IgD-negative memory B cell (primary cell): ENCODE measurements at regions not wholly inside any gene's neighbourhood (a gene's known extent, or its start where the extent isn't known, plus 50 kb on each side); places are given as distances from the start of the nearest gene placed in this dataset.
A peak's percentile ranks its signal among the peaks of the same experiment; 100 is the strongest.

ENCODE experiments used
- H3K27ac Mint-ChIP-seq, 3 donors: one replicate each; pipeline ENCODE4 v1.8.0; 2020 to 2022; ENCODE audit warnings: mild to moderate bottlenecking in 3 of 3, mixed read lengths in 3 of 3, moderate library complexity in 1 of 3
- H3K27me3 Mint-ChIP-seq: one replicate; pipeline ENCODE4 v1.8.0; 2021; ENCODE audit warnings: mixed read lengths
- H3K36me3 Mint-ChIP-seq: one replicate; pipeline ENCODE4 v1.8.0; 2020; ENCODE audit warnings: mild to moderate bottlenecking, mixed read lengths
- H3K4me1 Mint-ChIP-seq, 3 donors: one replicate each; pipeline ENCODE4 v1.8.0; 2020 to 2022; ENCODE audit warnings: mixed read lengths in 3 of 3, mild to moderate bottlenecking in 1 of 3
- H3K4me3 Mint-ChIP-seq, 4 donors: one replicate each; pipeline ENCODE4 v1.8.0; 2020 to 2022; ENCODE audit warnings: mild to moderate bottlenecking in 4 of 4, mixed read lengths in 4 of 4, moderate library complexity in 3 of 4
- H3K9me3 Mint-ChIP-seq, 3 donors: one replicate each; pipeline ENCODE4 v1.8.0; 2020 to 2021; ENCODE audit warnings: mixed read lengths in 3 of 3, mild to moderate bottlenecking in 1 of 3

DNA sequence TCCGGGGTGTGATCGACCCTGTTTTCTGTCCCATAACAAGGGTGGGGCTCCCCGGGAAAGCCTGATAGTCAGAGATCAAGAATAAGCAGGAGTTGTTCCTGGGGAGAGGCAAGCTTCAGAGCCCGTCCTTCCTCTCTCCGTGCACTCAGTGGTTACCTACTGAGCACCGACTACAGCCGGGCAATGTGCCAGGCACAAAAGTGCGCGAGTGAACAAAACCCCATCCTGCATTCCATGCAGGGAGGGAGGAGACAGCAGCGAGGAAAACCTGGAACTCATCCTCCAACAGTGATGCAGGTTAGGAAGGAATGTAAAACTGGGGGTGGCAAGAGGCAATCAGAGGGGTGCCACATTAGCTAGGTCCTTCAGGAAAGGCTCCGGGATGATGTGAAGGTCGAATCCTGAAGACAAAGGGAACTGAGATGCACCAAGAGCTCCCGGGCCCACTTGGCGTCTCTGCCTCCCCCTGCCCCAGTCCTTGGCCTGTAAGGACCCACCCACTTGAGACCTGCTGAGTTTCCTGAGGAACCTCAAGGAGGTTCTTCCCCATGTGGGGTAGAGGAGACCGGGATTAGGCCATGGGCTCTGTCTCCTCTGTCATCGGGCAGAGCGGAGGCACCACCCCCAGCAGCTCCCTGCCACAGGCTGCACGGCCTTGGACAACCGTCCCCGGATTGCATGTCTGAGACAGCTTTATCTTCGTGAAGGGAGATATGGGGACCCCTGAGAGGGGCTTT, 198.2 kb downstream of the NDUFA10 start:
- no peak overlapping the region for H3K27ac Mint-ChIP-seq
- H3K36me3 Mint-ChIP-seq = no peaks in the 10 kb centered on the region
- no peaks in the 10 kb centered on the region for H3K9me3 Mint-ChIP-seq
- peaks cover 7% of the 10 kb centered on the region for H3K27me3 Mint-ChIP-seq
- H3K4me1 Mint-ChIP-seq = peaks cover 0 to 3% (median 0%) of the 10 kb centered on the region in 3 donors
- no peak overlapping the region for H3K4me3 Mint-ChIP-seq

DNA sequence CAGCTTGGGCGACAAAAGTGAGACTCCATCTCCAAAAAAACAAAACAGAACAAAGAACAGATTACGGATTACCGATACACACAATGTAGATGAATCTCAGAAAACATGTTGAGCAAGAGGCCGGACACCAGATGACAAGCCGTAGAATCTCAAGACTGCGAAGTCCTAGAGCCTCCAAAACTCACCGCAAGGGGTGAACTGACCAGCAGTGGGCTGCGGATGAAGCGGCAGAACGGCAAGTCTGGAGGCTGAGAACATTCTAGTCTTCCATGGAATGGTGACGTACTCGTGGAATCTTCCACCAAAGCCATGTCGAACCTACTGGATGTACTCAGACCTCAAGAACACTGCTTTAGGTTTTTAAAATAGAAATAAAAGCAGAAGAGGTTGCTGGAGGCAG, 198.8 kb downstream of the NDUFA10 start:
- no peaks in the 10 kb centered on the region for H3K36me3 Mint-ChIP-seq
- H3K9me3 Mint-ChIP-seq = peaks cover 0 to 2% (median 0%) of the 10 kb centered on the region in 3 donors
- no peak overlapping the region for H3K27ac Mint-ChIP-seq
- H3K4me1 Mint-ChIP-seq = peaks cover 0 to 6% (median 0%) of the 10 kb centered on the region in 3 donors
- H3K27me3 Mint-ChIP-seq = peaks cover 13% of the 10 kb centered on the region
- H3K4me3 Mint-ChIP-seq = no peak overlapping the region

DNA sequence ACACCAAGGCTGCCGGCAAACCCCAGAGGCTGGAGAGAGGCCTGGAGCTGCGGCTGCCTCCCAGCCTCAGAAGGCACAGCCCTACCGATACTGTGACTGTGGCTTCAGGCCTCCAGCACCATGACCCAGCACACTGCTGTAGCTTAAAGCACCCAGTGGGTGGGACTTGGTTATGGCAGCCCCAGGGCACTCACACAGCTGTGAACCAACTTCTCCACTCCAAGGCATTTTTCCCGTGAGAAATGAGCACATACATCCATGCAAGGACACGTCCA, 199.5 kb downstream of the NDUFA10 start:
- no peaks in the 10 kb centered on the region for H3K36me3 Mint-ChIP-seq
- no peak overlapping the region for H3K4me3 Mint-ChIP-seq
- peaks cover 0 to 2% (median 0%) of the 10 kb centered on the region in 3 donors for H3K9me3 Mint-ChIP-seq
- H3K27me3 Mint-ChIP-seq = peaks cover 13% of the 10 kb centered on the region
- H3K4me1 Mint-ChIP-seq = peaks cover 0 to 6% (median 0%) of the 10 kb centered on the region in 3 donors
- no peak overlapping the region for H3K27ac Mint-ChIP-seq

DNA sequence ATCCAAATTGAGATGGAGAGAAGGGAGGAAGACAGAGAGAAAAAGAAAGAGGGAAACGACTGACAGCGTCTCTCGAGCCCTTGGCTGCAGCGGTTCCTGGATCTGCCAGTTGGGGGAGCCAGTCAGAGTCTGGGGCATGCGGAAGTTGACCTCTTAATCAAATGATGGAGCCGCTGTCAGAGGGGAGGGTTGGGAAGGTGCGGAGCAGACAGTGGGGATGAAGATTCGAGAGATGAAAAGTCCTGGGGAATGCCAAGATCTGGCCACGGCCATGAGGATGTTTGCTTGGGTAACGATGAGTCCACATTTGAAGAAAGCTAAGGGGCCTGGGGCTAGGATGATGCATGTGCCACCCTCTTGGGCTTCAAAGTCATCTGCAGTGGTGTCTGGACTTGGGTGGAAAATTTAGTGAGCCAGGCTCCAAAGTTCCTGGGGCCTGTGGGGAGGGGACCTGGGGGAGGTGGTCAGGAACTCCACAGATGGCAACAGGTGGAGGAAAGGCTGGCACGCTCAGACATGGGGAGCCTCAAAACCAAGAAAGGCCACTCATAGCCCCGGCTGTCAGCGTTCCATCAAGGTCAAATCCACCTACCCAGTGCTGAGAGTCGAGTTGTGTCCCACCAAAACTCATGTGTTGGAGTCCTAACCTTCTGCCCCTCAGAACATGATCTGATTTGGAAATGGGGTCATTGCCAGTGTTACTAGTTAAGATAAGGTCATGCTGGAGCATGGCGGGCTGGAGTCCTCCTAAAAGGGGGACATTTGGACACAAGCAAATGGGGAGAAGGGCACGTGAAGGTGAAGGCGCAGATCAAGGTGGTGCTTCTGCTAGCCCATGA, 200.1 kb downstream of the NDUFA10 start:
- Mint-ChIP-seq H3K27ac (no peak overlapping the region), H3K27me3 (peaks cover 13% of the 10 kb centered on the region), H3K4me1 (peaks cover 0 to 6% (median 0%) of the 10 kb centered on the region in 3 donors)

DNA sequence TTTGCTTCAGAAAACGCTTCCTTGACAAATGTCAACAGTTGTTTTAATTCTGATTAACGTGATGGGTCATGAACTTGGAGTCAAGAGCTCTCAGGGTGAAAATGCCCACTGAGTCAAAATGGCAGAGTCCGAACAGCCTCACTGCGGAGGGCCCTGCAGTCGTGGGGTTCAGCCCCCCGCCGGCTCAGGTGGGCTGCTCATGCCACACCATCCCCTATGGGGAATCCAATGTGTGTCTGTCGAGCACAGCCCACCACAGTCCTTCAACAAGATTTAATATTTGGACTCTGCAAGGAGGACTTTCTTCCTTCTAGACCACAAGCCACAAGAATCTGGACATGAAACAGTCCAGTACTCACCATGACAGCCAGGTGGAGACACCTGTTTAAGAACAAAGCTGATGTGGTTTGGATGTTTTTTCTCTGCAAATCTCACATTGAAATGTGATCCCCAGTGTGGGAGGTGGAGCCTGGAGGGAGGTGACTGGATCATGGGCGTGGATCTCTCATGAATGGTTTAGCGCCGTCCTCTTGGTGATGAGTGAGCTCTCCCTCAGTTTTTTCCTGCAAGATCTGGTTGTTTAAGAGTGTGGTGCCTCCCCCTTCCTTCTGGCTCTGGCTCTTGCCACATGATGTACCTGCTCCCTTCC, 201.0 kb downstream of the NDUFA10 start:
- H3K4me1 Mint-ChIP-seq = peaks cover 0 to 6% (median 0%) of the 10 kb centered on the region in 3 donors
- H3K9me3 Mint-ChIP-seq = peaks cover 0 to 2% (median 0%) of the 10 kb centered on the region in 3 donors
- H3K27ac Mint-ChIP-seq = no peak overlapping the region
- no peaks in the 10 kb centered on the region for H3K36me3 Mint-ChIP-seq
- peaks cover 13% of the 10 kb centered on the region for H3K27me3 Mint-ChIP-seq
- no peak overlapping the region for H3K4me3 Mint-ChIP-seq

More for the DNA sequence above, 200.1 kb downstream of the NDUFA10 start:
- Mint-ChIP-seq H3K4me3 (no peak overlapping the region), H3K9me3 (peaks cover 0 to 2% (median 0%) of the 10 kb centered on the region in 3 donors), H3K36me3 (no peaks in the 10 kb centered on the region)

DNA sequence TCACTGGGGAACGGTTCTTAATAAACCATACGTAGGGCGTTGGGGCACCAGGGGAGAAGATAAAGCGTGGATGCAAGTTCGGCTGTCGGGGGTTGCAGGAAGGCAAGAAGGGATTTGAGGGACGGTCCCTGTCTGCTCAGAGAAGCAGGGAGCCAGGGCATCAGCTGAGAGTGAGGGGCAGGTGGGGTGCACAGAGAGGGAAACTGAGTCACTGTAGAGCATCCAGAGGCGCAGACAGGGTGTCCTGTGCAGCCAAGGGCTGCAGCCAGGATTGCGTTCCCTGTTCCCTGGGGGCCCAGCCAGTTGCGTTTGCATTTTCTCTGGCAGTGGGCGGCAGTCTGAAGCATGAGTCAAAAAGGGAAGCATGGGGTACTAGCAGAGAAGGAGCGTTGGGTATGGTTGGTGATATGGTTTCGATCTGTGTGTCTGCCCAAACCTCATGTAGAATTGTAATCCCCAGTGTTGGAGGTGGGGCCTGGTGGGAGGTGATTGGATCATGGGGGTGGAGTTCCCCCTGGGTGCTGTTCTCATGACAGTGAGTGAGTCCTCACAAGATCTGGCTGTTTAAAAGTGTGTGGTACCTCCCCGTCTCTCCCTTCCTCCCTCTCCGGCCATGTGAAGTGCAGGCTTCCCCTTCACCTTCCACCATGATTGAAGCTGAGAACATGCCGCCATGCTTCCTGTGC, 202.9 kb downstream of the NDUFA10 start:
- H3K27me3 Mint-ChIP-seq = peaks cover 13% of the 10 kb centered on the region
- peaks cover 0 to 6% (median 0%) of the 10 kb centered on the region in 3 donors for H3K4me1 Mint-ChIP-seq

DNA sequence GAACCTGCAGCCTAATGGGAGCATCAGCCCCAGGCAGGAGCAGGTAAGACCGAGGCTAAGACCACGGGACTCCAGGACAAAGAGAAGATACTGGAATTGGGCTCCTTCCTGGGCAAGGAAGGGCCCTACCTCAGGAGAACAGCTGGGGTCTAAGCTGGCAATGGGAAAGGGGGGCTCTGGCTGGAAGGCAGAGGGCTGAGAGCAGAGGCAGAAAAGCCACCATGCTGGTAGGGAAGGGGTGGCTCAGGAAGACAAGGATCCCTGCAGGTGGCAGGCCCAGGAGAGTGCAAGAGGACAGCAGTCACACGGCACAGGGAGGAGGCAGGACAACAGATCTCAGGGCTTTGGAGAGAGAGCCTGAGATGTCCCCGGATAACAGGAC, 203.5 kb downstream of the NDUFA10 start:
- Mint-ChIP-seq H3K9me3 (peaks cover 0 to 2% (median 0%) of the 10 kb centered on the region in 3 donors), H3K27me3 (peaks cover 13% of the 10 kb centered on the region), H3K4me1 (peaks cover 0 to 6% (median 0%) of the 10 kb centered on the region in 3 donors), H3K27ac (no peak overlapping the region), H3K36me3 (no peaks in the 10 kb centered on the region), H3K4me3 (no peak overlapping the region)

More for the DNA sequence above, 202.9 kb downstream of the NDUFA10 start:
- Mint-ChIP-seq H3K27ac (no peak overlapping the region), H3K9me3 (peaks cover 0 to 2% (median 0%) of the 10 kb centered on the region in 3 donors), H3K36me3 (no peaks in the 10 kb centered on the region), H3K4me3 (no peak overlapping the region)

DNA sequence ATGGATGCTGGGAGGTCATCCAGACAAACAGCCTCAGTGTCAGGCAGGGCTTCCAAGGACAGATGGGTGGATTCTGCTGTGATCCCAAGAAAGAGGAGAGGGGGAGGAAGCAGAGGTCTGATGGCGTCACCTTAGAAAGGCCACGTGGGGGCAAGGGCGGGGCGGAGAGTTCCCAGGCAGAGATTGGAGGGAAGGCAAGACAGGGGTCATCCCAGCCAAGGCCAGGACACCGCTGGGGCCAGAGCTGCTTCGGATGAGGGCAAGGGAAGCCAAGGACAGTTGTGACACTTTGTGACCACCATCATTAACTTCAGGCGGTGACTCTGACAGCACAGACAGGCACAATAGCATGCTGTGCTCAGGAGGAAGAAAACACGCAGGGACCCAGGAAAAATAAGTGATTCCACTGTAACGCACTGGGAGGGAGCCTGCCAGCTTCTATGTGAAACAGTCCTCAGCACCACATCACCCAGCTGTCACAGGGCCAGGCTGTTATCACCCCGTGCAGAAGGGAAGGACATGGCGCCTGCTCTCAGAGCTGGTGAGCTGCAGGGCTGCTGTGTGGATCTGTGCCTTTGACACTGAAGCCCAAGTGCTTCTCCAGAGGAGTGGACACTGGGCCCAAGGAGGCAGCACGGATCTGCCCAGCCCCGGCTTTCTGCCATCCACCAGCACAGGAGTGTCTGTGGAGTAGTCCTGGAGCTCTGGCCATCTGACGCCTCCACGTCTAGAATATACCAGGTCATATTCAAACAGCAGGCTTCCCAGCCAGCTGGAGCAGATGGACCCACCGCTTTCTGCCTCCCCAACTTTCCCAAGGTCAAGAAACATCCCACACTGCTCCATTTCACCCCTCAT, 204.1 kb downstream of the NDUFA10 start:
- no peak overlapping the region for H3K27ac Mint-ChIP-seq
- peaks cover 0 to 6% (median 0%) of the 10 kb centered on the region in 3 donors for H3K4me1 Mint-ChIP-seq
- no peak overlapping the region for H3K4me3 Mint-ChIP-seq
- peaks cover 13% of the 10 kb centered on the region for H3K27me3 Mint-ChIP-seq
- peaks cover 0 to 2% (median 0%) of the 10 kb centered on the region in 3 donors for H3K9me3 Mint-ChIP-seq
- H3K36me3 Mint-ChIP-seq = no peaks in the 10 kb centered on the region

DNA sequence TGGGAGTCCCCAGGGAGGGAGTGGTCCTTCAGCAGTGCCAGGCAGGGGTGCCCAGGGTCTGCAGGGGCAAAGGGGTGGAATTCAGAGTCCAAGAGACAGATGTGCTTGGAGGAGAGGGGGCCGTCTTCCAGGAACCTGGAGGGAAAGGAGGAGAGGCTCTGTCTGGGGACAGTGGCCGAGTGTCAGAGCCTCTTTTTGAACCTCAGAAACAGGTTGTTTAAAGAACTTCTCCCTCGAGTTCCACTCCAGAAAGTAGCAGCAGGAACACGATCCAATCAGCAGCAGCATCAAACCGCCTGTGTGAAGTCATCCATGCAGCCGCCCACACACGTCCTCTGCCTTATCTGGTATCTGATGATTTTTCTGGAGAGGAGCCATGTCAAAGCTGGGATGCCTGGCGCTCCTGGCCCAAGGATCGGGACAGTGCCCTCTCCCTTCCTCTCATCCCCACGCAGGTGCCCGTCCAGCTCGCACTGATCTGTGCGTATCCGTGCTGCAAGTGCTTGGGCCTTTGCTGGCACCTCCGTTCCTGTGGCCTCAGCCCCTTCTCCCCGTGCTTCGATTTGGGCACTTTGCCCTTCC, 205.1 kb downstream of the NDUFA10 start:
- Mint-ChIP-seq H3K9me3 (peaks cover 0 to 2% (median 0%) of the 10 kb centered on the region in 3 donors), H3K27ac (peak overlapping the region in 1 of 3 donors; percentile 47), H3K27me3 (peaks cover 13% of the 10 kb centered on the region), H3K4me3 (no peak overlapping the region), H3K36me3 (no peaks in the 10 kb centered on the region), H3K4me1 (peaks cover 0 to 6% (median 0%) of the 10 kb centered on the region in 3 donors)

DNA sequence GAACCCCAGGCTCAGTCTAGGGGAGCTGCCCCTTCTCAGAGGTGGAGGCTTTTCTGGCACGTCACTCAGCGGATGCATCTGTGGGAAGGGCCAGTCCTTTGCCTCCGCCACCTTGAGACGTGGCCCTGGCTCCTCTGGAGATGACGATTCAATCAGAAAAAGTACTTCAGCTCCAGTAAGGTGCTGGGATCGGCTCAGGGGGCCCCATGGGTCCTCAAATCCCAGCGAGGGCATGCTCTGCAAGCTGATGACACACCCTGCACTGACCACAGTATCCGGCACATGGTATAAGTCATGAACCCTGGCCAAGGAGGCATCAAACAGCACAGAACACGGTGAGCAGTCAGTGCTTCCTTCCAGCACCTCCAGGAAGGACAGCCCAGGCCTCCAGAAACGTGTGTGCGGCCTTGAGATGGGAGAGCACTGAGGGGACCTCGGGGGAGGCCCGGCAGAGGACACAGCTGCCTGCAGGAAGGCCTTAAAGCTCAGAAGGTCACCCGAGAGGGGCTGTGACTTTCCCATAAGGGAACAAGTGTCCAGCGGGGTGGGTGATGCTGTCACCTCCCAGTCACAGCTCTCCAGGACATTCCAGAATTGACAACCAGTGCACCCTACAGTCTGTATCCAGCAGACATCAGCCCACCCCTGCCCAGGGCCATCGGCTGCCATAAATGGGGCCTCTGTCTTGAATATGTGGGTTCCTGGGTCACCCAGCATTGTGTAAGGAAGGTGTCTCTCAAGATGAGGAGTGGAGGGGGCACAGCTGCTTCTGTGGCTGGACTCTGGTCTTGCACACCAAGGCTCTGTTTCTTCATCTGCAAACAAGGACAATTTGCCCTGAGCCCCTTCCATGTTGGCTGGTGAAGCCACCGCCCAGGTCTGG, 205.8 kb downstream of the NDUFA10 start:
- Mint-ChIP-seq H3K36me3 (no peaks in the 10 kb centered on the region), H3K4me1 (peaks cover 0 to 6% (median 0%) of the 10 kb centered on the region in 3 donors), H3K9me3 (peaks cover 0 to 2% (median 0%) of the 10 kb centered on the region in 3 donors), H3K27ac (no peak overlapping the region), H3K27me3 (peaks cover 13% of the 10 kb centered on the region), H3K4me3 (no peak overlapping the region)

DNA sequence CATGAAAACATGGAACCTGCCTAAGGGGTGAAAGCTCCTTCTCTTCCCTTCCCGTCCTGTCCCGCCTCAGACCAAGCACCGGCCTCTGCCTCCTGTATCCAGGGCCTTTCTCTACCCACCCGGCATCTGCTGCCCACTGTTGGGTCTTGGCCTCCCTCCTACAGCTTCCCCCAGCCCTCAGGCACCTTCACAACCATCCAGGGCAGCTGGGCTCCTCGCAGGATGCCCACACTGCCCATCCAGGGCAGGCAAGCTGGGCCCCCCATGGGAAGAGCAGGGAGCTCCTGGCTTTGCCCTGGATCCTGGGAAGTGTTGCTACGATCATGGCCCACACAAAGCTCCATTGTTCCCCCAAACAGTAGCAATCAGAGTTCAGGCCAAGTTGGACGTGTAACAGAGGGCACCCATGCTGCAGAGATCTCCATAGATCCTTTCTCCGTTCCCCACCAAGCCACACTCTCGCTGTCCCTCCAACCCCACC, 206.6 kb downstream of the NDUFA10 start:
- Mint-ChIP-seq H3K27ac (peak overlapping the region in 1 of 3 donors; percentile 13), H3K4me3 (no peak overlapping the region), H3K9me3 (peaks cover 0 to 2% (median 0%) of the 10 kb centered on the region in 3 donors), H3K36me3 (no peaks in the 10 kb centered on the region), H3K27me3 (peaks cover 13% of the 10 kb centered on the region), H3K4me1 (peaks cover 0 to 6% (median 0%) of the 10 kb centered on the region in 3 donors)

DNA sequence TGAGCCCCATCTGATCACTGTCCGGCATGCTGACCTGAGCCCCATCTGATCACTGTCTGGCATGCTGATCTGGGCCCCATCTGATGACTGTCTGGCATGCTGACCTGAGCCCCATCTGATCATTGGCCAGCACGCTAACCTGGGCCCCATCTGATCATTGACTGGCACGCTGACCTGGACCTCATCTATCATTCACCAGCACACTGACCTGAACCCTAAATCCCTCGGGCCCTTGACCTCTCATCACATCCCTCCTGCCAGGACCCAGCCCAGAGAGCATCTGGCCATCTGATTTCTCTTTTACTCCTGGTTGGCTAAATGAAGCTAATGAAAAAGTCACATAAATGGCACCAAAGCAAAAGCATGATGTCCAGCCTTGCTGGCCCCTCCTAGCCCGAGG, 207.1 kb downstream of the NDUFA10 start:
- Mint-ChIP-seq H3K4me3 (no peak overlapping the region), H3K27me3 (peaks cover 13% of the 10 kb centered on the region), H3K9me3 (peaks cover 0 to 2% (median 0%) of the 10 kb centered on the region in 3 donors), H3K36me3 (no peaks in the 10 kb centered on the region), H3K27ac (no peak overlapping the region), H3K4me1 (peaks cover 0 to 6% (median 0%) of the 10 kb centered on the region in 3 donors)
